Parathyroid adenoma (tissue), 2 donors: ENCODE measurements at regions not wholly inside any gene's neighbourhood (a gene's known extent, or its start where the extent isn't known, plus 50 kb on each side); places are given as distances from the start of the nearest gene placed in this dataset.

Source experiments
- H2AFZ ChIP-seq: fragments of 300-600 bp; sonication (generic); one replicate; pipeline ENCODE4 v1.7.0; 2017; ENCODE audit warnings: antibody characterized with exemption, mild to moderate bottlenecking
- H3K27ac ChIP-seq: fragments of 300-600 bp; sonication (generic); one replicate; pipeline ENCODE4 v1.7.0; 2017
- H3K27me3 ChIP-seq: fragments of 300-600 bp; sonication (generic); one replicate; pipeline ENCODE4 v1.7.0; 2017; ENCODE audit warnings: low read length; ENCODE audit not compliant: control insufficient read depth, insufficient read depth
- H3K36me3 ChIP-seq: fragments of 300-600 bp; sonication (generic); one replicate; pipeline ENCODE4 v1.7.0; 2017; ENCODE audit warnings: low read length; ENCODE audit not compliant: control insufficient read depth, insufficient read depth
- H3K4me1 ChIP-seq: fragments of 300-600 bp; sonication (generic); one replicate; pipeline ENCODE4 v1.7.0; 2017; ENCODE audit warnings: control low read depth
- H3K4me2 ChIP-seq: fragments of 300-600 bp; sonication (generic); one replicate; pipeline ENCODE4 v1.7.0; 2017; ENCODE audit warnings: low read length
- H3K4me3 ChIP-seq: fragments of 300-600 bp; sonication (generic); one replicate; pipeline ENCODE4 v1.7.0; 2017; ENCODE audit warnings: low read depth, low read length
- H3K79me2 ChIP-seq: fragments of 300-600 bp; sonication (generic); one replicate; pipeline ENCODE4 v1.7.0; 2017; ENCODE audit warnings: control low read depth
- H3K9ac ChIP-seq: fragments of 300-600 bp; sonication (generic); one replicate; pipeline ENCODE4 v1.7.0; 2017; ENCODE audit warnings: mild to moderate bottlenecking
- H3K9me3 ChIP-seq: fragments of 300-600 bp; sonication (generic); one replicate; pipeline ENCODE4 v1.7.0; 2017; ENCODE audit warnings: low read length; ENCODE audit not compliant: control insufficient read depth
- CTCF ChIP-seq: fragments of 300-600 bp; sonication (generic); IDR thresholded peaks from one replicate; pipeline ENCODE4 v1.7.0; 2017; ENCODE audit warnings: antibody characterized with exemption, mild to moderate bottlenecking
- donor health status: primary hyperparathyroidism.

DNA sequence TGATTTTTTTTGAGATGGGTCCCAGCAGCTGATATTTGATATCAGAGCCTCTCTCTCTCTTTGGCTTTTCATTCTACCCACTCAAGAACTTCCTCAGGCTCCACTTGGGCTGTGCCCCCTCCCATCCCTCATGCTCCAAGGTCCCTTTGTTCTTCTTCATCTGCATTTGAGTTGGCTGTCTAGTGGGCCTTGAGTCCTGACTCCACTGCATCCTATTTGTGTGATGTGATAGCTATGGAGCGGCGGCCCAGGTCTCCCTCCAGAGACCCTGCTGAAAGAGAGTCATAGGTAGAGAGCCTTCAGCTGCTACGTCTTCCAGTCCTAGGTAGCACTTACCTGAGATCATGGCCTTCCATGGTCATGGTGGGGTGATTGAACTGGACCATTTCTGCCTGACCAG lies 123.1 kb upstream of the VRK1 start:
- no peak overlapping the region for H3K4me3 ChIP-seq
- H3K79me2 ChIP-seq: no peaks in the 10 kb centered on the region
- H3K36me3 ChIP-seq: no peaks in the 10 kb centered on the region
- H3K27me3 ChIP-seq: no peaks in the 10 kb centered on the region
- H3K9ac ChIP-seq: no peak overlapping the region
- H3K9me3 ChIP-seq: no peaks in the 10 kb centered on the region
- no peak overlapping the region for H3K4me2 ChIP-seq
- H3K27ac ChIP-seq: no peak overlapping the region
- no peak for TF ChIP-seq CTCF
- no peaks in the 10 kb centered on the region for H3K4me1 ChIP-seq
- H2AFZ ChIP-seq: no peak overlapping the region

- Histone ChIP-seq H3K27me3 (no peaks in the 10 kb centered on the region), H3K4me3 (no peak overlapping the region), H3K4me1 (no peaks in the 10 kb centered on the region), H3K4me2 (no peak overlapping the region), H3K36me3 (no peaks in the 10 kb centered on the region), H3K27ac (no peak overlapping the region), H2AFZ (no peak overlapping the region), H3K79me2 (no peaks in the 10 kb centered on the region), H3K9ac (no peak overlapping the region), H3K9me3 (no peaks in the 10 kb centered on the region)
- TF ChIP-seq CTCF: no peak
Measured at GRCh38 chr14:96676166-96676565, 121.0 kb upstream of the VRK1 start.

GRCh38 chr14:96681829-96682228 lies 115.4 kb upstream of the VRK1 start:
- Histone ChIP-seq H3K79me2 (no peaks in the 10 kb centered on the region), H3K9ac (no peak overlapping the region), H3K36me3 (no peaks in the 10 kb centered on the region), H3K4me2 (no peak overlapping the region), H2AFZ (no peak overlapping the region), H3K4me1 (no peaks in the 10 kb centered on the region), H3K27me3 (no peaks in the 10 kb centered on the region), H3K27ac (no peak overlapping the region), H3K4me3 (no peak overlapping the region), H3K9me3 (no peaks in the 10 kb centered on the region)
- TF ChIP-seq CTCF: no peak

DNA sequence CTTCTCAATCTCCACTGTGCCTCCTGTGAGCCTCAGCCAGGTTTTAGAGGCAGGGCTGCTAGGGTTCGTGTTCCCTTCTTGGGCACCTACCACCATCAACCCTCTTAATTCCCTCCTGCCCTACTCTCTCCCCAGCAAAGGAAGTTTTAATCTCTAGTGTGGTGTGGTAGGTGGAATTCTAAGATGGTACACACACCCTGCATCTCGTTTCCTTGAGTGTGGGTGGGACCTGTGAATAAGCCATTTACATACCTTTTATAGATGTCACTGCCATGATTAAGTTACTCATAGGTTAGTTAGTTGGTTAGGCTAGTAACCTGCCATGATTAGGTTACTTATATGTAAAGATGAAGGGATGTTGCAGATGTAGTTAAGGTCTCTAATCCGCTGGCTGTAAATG lies 114.8 kb upstream of the VRK1 start:
- Histone ChIP-seq H3K4me2 (no peak overlapping the region), H2AFZ (no peak overlapping the region), H3K27ac (no peak overlapping the region), H3K4me1 (no peaks in the 10 kb centered on the region), H3K27me3 (no peaks in the 10 kb centered on the region), H3K36me3 (no peaks in the 10 kb centered on the region), H3K9ac (no peak overlapping the region), H3K4me3 (no peak overlapping the region), H3K9me3 (no peaks in the 10 kb centered on the region), H3K79me2 (no peaks in the 10 kb centered on the region)
- no peak for TF ChIP-seq CTCF

- no peaks in the 10 kb centered on the region for H3K79me2 ChIP-seq
- H2AFZ ChIP-seq: no peak overlapping the region
- no peak overlapping the region for H3K9ac ChIP-seq
- no peak for TF ChIP-seq CTCF
- H3K27me3 ChIP-seq: no peaks in the 10 kb centered on the region
- no peaks in the 10 kb centered on the region for H3K4me1 ChIP-seq
- no peaks in the 10 kb centered on the region for H3K9me3 ChIP-seq
- H3K4me3 ChIP-seq: no peak overlapping the region
- no peaks in the 10 kb centered on the region for H3K36me3 ChIP-seq
- H3K4me2 ChIP-seq: no peak overlapping the region
- H3K27ac ChIP-seq: no peak overlapping the region
Measured at GRCh38 chr14:96683562-96684289, 113.5 kb upstream of the VRK1 start.
